Natural killer cell treated with Interleukin-12 subunit alpha and Interleukin-12 subunit beta and Interleukin-15 and Interleukin-18, amount 100 ng/mL, for 72 hours (primary cell): ENCODE measurements at regions not wholly inside any gene's neighbourhood (a gene's known extent, or its start where the extent isn't known, plus 50 kb on each side); places are given as distances from the start of the nearest gene placed in this dataset.

Source experiments
- ATAC-seq, 2 donors: fragments of 150-1000 bp; cut with Tn5 transposase in 1 of 2; sonication (Bioruptor Pico), chemical (Tn5 transposase) in 1 of 2; 2 replicates each; pipeline ENCODE4 v1.10.0; 2021
- DNase-seq: peaks from one replicate; pipeline ENCODE4 v3.0.0; 2022; ENCODE audit warnings: low spot score
- H3K27ac Mint-ChIP-seq, 2 donors: 1 replicate in 1 of 2; 2 replicates in 1 of 2; pipeline ENCODE4 v1.8.0; 2022; ENCODE audit warnings: mixed read lengths in 2 of 2, mild to moderate bottlenecking in 1 of 2, moderate library complexity in 1 of 2
- H3K27me3 Mint-ChIP-seq, 2 donors: 1 replicate in 1 of 2; 2 replicates in 1 of 2; pipeline ENCODE4 v1.8.0; 2022; ENCODE audit warnings: mixed read lengths in 2 of 2
- H3K36me3 Mint-ChIP-seq: one replicate; pipeline ENCODE4 v1.8.0; 2022; ENCODE audit warnings: mixed read lengths
- H3K4me1 Mint-ChIP-seq, 2 donors: 1 replicate in 1 of 2; 2 replicates in 1 of 2; pipeline ENCODE4 v1.8.0; 2022; ENCODE audit warnings: low read depth in 2 of 2, mixed read lengths in 2 of 2, mild to moderate bottlenecking in 1 of 2
- H3K4me3 Mint-ChIP-seq: one replicate; pipeline ENCODE4 v1.8.0; 2022; ENCODE audit warnings: mixed read lengths
- H3K9me3 Mint-ChIP-seq: 2 replicates; pipeline ENCODE4 v1.8.0; 2022; ENCODE audit warnings: mixed read lengths

DNA sequence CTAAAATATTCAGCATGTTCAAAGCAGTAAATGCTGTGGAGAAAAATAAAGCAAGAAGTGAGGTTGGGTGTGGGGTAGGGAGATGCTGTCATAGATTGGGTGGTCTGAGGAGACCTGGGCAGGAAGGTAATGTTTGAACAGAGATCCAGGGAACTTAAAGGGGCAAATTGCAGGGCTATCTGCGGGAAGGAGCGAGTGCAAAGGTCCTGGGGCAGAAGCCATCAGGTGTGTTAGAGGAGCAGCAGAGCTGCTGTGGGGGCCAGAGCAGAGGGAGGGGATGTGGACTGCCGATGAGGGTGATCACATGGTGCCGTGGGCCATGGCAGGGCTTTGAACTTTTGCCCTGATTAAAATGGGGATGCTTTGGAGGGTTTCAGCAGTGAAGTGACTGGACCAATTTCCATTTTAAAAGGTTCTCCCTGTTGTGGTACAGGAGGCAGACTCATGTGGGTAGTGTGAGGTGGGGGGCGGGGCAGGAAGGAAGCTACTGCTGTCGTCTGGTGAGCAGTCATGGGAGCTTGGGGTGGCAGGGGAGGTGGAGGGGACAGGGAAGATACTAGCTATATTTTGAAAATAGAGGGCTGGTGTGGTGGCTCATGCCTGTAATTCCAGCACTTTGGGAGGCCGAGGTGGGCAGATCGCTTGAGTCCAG is 145.0 kb downstream of the AACS start:
- H3K4me1 Mint-ChIP-seq = peaks cover 0 to 8% of the 10 kb centered on the region in 2 donors
- no peak overlapping the region for H3K27ac Mint-ChIP-seq
- no peaks in the 10 kb centered on the region for H3K9me3 Mint-ChIP-seq
- DNase-seq (no peak), ATAC-seq (peak in 1 of 2 donors; percentile 21)
- H3K4me3 Mint-ChIP-seq = no peak overlapping the region
- peaks cover 25 to 27% of the 10 kb centered on the region in 2 donors for H3K27me3 Mint-ChIP-seq
- H3K36me3 Mint-ChIP-seq = no peaks in the 10 kb centered on the region

DNA sequence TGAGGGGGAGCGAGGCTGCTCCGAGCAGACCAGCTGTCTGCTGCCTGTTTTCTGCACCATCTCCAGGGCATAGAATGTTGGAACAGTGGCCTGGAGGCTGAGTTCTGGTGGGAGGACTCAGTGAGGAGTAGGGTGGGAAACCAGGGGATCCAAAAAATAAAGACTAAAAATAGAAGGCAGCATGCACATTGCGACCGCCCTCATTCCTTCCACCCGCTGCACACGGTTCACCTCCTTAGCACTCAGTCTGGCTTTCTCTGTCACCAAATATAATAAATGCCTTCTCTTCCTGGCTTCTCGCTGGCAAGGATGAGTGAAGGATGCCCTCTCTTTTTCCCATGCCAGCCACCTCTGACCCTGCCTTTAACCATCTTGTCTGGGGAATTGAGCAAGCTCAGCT is 146.2 kb downstream of the AACS start:
- peaks cover 19 to 24% of the 10 kb centered on the region in 2 donors for H3K27me3 Mint-ChIP-seq
- H3K9me3 Mint-ChIP-seq = no peaks in the 10 kb centered on the region
- H3K4me3 Mint-ChIP-seq = no peak overlapping the region
- no peak for DNase-seq
- no peak for ATAC-seq
- peaks cover 0 to 8% of the 10 kb centered on the region in 2 donors for H3K4me1 Mint-ChIP-seq
- H3K27ac Mint-ChIP-seq = no peak overlapping the region
- no peaks in the 10 kb centered on the region for H3K36me3 Mint-ChIP-seq

DNA sequence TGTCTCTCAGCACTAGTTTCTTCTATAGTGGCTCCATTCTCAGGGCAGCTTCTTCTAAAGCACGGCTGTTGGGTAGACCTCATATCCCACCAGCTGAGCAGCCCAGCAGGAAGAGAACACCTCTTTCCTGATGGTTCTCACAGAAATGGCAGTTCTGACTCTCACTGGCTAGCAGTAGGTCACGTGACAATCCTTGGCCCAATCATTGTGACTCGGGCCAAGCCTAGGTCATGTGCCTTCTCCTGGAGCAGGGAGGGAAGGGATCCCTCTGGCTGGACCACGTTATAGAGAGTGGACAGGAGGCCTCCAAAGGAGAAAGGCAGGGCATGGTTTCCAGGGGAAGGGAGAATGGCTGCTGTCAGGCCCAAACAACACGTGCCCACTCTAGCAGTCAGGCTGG is 149.1 kb downstream of the AACS start:
- Mint-ChIP-seq H3K9me3 (no peaks in the 10 kb centered on the region), H3K36me3 (no peaks in the 10 kb centered on the region), H3K4me1 (peaks cover 0 to 8% of the 10 kb centered on the region in 2 donors), H3K27ac (no peak overlapping the region), H3K27me3 (peaks cover 9 to 18% of the 10 kb centered on the region in 2 donors), H3K4me3 (no peak overlapping the region)
- ATAC-seq (no peak), DNase-seq (no peak)

DNA sequence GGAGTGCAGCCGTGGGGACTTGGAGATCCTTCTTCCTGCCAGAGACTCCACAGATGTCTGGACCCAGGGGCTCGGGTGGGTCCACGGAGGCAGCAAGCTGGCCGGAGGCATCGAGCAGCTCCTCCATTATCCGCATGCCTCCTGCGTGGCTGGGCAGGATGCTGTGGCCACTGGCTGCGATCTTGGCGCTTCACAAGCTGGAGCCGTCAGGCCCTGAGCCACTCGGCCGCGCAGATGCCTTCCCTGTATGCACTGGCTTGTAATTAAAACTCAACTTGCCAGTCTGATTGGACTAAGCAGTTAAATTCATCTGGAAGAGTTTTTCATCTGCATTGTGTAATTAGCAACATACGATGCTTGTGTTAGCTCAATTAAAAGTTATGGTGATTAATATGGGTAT is 151.5 kb downstream of the AACS start:
- Mint-ChIP-seq H3K27ac (no peak overlapping the region), H3K4me1 (no peaks in the 10 kb centered on the region), H3K27me3 (peaks cover 13 to 18% of the 10 kb centered on the region in 2 donors), H3K4me3 (no peak overlapping the region), H3K9me3 (no peaks in the 10 kb centered on the region), H3K36me3 (no peaks in the 10 kb centered on the region)
- no peak for ATAC-seq
- no peak for DNase-seq

GRCh38 chr12:125217308-125217707 is 152.1 kb downstream of the AACS start:
- H3K36me3 Mint-ChIP-seq = no peaks in the 10 kb centered on the region
- peaks cover 14 to 18% of the 10 kb centered on the region in 2 donors for H3K27me3 Mint-ChIP-seq
- no peaks in the 10 kb centered on the region for H3K9me3 Mint-ChIP-seq
- H3K4me3 Mint-ChIP-seq = no peak overlapping the region
- H3K4me1 Mint-ChIP-seq = no peaks in the 10 kb centered on the region
- ATAC-seq (no peak), DNase-seq (no peak)
- H3K27ac Mint-ChIP-seq = no peak overlapping the region

DNA sequence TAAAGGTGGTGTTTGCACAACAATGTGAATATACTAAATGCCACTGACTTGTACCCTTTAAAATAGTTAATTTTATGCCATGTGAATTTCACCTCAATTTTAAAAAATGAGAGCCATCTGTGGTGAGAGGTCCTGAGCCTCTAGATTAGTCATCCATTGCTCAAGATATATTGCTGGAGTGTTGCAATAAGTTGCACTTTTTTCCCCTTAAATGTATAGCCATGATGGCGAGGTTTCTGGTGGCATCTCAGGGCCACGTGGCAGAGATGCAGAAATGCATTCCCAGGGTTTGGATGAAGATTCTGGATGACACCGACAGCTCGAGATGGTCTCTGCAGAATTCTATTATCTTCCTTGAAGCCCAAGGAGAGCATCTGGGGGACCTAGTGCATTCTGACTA is 153.7 kb downstream of the AACS start:
- DNase-seq = no peak
- no peak overlapping the region for H3K27ac Mint-ChIP-seq
- no peak for ATAC-seq
- H3K36me3 Mint-ChIP-seq = no peaks in the 10 kb centered on the region
- H3K9me3 Mint-ChIP-seq = no peaks in the 10 kb centered on the region
- H3K4me1 Mint-ChIP-seq = peaks cover 2 to 4% of the 10 kb centered on the region in 2 donors
- H3K27me3 Mint-ChIP-seq = peaks cover 15 to 22% of the 10 kb centered on the region in 2 donors
- no peak overlapping the region for H3K4me3 Mint-ChIP-seq

DNA sequence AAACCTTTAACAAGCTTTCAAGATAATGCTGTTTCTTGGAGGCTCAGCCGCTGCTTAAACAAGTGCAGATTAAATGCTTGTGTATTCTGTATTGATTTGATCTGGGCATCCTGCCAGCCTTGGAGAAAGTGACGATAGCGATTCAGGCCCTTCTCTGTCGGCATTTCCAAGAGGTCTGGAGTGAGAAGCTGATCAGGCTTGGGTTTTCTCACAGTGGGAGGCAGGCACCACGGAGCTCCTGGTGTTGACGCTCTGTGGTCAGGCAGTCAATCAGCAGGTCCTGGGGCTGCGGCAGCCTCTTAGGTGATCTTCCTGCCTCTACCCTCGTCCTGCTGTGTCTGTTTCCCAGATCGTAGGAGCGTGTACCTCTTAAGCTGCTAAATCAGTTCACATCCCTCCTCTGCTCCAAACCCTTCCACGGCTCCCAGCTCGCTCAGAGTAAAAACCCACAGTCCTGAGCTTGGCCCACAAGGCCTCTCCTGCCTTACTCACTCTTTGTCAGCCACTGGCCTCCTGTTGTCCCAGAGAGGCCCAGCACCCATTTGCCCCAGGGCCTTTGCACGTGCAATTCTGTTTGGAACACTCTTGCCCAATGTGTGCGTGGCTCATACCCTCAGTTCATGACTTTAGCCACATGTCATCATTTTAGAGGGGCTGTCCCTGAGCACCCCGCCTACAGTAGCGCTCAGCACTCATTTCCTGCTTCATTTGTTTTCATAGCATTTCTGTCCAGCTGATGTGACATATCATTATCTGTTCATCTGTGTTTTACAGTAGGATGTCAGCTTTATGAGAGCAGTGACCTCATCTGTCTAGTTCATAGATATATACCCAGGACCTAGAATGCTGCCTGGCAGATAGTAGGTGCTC is 155.4 kb downstream of the AACS start:
- Mint-ChIP-seq H3K4me1 (peaks cover 2 to 4% of the 10 kb centered on the region in 2 donors), H3K36me3 (no peaks in the 10 kb centered on the region), H3K4me3 (no peak overlapping the region), H3K27me3 (peaks cover 19 to 22% of the 10 kb centered on the region in 2 donors), H3K27ac (no peak overlapping the region), H3K9me3 (no peaks in the 10 kb centered on the region)
- ATAC-seq (peak; percentile 5 to 48), DNase-seq (no peak)

- H3K4me3 Mint-ChIP-seq = no peak overlapping the region
- peaks cover 19 to 28% of the 10 kb centered on the region in 2 donors for H3K27me3 Mint-ChIP-seq
- no peaks in the 10 kb centered on the region for H3K9me3 Mint-ChIP-seq
- ATAC-seq (no peak), DNase-seq (no peak)
- H3K27ac Mint-ChIP-seq = no peak overlapping the region
- peaks cover 2 to 4% of the 10 kb centered on the region in 2 donors for H3K4me1 Mint-ChIP-seq
- no peaks in the 10 kb centered on the region for H3K36me3 Mint-ChIP-seq
Observed at GRCh38 chr12:125221602-125222001, 156.4 kb downstream of the AACS start.

GRCh38 chr12:125222876-125223275 is 157.6 kb downstream of the AACS start:
- no peaks in the 10 kb centered on the region for H3K9me3 Mint-ChIP-seq
- H3K27me3 Mint-ChIP-seq = peaks cover 16 to 29% of the 10 kb centered on the region in 2 donors
- H3K27ac Mint-ChIP-seq = no peak overlapping the region
- no peak for DNase-seq
- H3K36me3 Mint-ChIP-seq = no peaks in the 10 kb centered on the region
- peaks cover 2 to 4% of the 10 kb centered on the region in 2 donors for H3K4me1 Mint-ChIP-seq
- no peak for ATAC-seq
- H3K4me3 Mint-ChIP-seq = no peak overlapping the region

GRCh38 chr12:125225641-125226040 is 160.4 kb downstream of the AACS start:
- no peak overlapping the region for H3K4me3 Mint-ChIP-seq
- H3K36me3 Mint-ChIP-seq = no peaks in the 10 kb centered on the region
- no peak for ATAC-seq

GRCh38 chr12:125228519-125229260 is 163.5 kb downstream of the AACS start:
- H3K4me3 Mint-ChIP-seq = no peak overlapping the region
- DNase-seq (no peak), ATAC-seq (no peak)
- peaks cover 10 to 11% of the 10 kb centered on the region in 2 donors for H3K27me3 Mint-ChIP-seq
- H3K27ac Mint-ChIP-seq = no peak overlapping the region
- no peaks in the 10 kb centered on the region for H3K4me1 Mint-ChIP-seq
- H3K9me3 Mint-ChIP-seq = no peaks in the 10 kb centered on the region
- H3K36me3 Mint-ChIP-seq = no peaks in the 10 kb centered on the region

More at GRCh38 chr12:125225641-125226040, 160.4 kb downstream of the AACS start:
- no peak for DNase-seq
- H3K4me1 Mint-ChIP-seq = peaks cover 2 to 4% of the 10 kb centered on the region in 2 donors
- no peaks in the 10 kb centered on the region for H3K9me3 Mint-ChIP-seq
- peaks cover 17 to 31% of the 10 kb centered on the region in 2 donors for H3K27me3 Mint-ChIP-seq
- no peak overlapping the region for H3K27ac Mint-ChIP-seq

DNA sequence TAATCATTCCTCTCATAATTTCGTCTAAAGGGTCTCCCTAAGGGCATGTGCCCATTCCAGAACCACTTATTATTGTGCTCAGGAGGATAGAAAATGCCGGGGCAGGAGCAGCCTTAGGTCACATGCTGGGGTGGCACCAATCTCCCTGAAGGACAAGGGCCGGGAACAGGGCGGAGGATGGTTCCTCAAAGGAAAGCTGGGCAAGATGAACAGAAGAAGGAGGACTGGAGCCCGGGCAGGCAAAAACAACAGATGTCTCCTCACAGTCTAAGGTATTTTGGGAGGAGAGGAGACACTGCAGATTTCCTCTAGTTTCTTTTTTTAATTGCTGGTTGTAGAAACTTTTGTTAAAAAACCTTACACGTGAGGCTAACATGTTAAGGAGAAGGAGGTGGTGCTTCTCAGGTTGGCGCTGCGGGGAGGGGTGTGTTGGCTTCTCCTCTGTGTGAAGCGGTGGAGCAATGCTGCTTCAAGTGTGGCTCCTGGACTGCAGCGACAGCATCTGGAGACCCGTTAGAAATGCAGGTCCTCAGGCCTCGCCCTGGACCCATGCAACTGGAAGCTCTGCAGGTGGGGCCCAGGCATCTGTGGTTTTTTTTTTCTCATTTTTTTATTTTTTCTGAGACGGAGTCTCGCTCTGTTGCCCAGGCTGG is 164.8 kb downstream of the AACS start:
- H3K4me1 Mint-ChIP-seq = no peaks in the 10 kb centered on the region
- H3K27ac Mint-ChIP-seq = no peak overlapping the region
- H3K4me3 Mint-ChIP-seq = no peak overlapping the region
- no peaks in the 10 kb centered on the region for H3K36me3 Mint-ChIP-seq
- ATAC-seq = no peak
- DNase-seq = no peak
- H3K27me3 Mint-ChIP-seq = peaks cover 6 to 17% of the 10 kb centered on the region in 2 donors
- H3K9me3 Mint-ChIP-seq = no peaks in the 10 kb centered on the region

DNA sequence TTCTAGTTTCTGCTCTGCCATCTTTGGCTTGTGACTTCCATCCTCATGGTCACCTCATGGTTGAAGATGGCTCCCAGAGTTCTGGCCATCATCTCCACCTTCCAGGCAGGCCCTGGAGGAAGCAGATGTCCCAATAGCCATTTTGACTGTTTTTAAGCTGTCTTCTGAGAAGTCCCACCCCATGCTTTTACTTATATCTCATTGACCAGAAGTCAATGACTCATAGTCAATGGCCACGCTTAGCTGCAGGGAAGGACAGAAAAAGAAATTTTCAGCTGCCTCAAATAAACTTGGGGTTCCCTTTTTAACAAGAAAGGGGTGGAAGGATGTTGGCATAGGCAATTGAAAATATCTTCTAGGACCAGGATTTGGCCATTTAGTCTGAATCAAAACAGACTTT is 168.1 kb downstream of the AACS start:
- H3K27me3 Mint-ChIP-seq = peaks cover 6 to 19% of the 10 kb centered on the region in 2 donors
- no peaks in the 10 kb centered on the region for H3K9me3 Mint-ChIP-seq
- no peaks in the 10 kb centered on the region for H3K36me3 Mint-ChIP-seq
- H3K4me3 Mint-ChIP-seq = no peak overlapping the region
- no peak overlapping the region for H3K27ac Mint-ChIP-seq
- no peaks in the 10 kb centered on the region for H3K4me1 Mint-ChIP-seq
- no peak for ATAC-seq
- DNase-seq = no peak
